Liver (tissue), 8 donors: ENCODE measurements at regions not wholly inside any gene's neighbourhood (a gene's known extent, or its start where the extent isn't known, plus 50 kb on each side); places are given as distances from the start of the nearest gene placed in this dataset.

ENCODE experiments used
- DNase-seq: peaks from one replicate; pipeline ENCODE4 v3.0.0-alpha.2; 2017; ENCODE audit warnings: low spot score
- H3K27ac ChIP-seq, 2 donors: one replicate each; pipeline ENCODE4 v1.7.0; 2013; ENCODE audit warnings: inconsistent platforms in 2 of 2, low read length in 2 of 2, control low read depth in 1 of 2, low read depth in 1 of 2, mild to moderate bottlenecking in 1 of 2
- H3K27me3 ChIP-seq, 4 donors: one replicate each; pipeline versions ENCODE4 v1.6.1 to v1.7.0; 2013; ENCODE audit warnings: low read length in 3 of 4, inconsistent platforms in 1 of 4, mild to moderate bottlenecking in 1 of 4, moderate library complexity in 1 of 4; ENCODE audit not compliant: control insufficient read depth in 4 of 4, insufficient read depth in 4 of 4
- H3K36me3 ChIP-seq, 4 donors: one replicate each; pipeline versions ENCODE4 v1.6.1 to v1.7.0; 2013; ENCODE audit warnings: low read length in 3 of 4, mild to moderate bottlenecking in 3 of 4, low read depth in 1 of 4, moderate library complexity in 1 of 4; ENCODE audit not compliant: control insufficient read depth in 4 of 4, insufficient read depth in 3 of 4
- H3K4me1 ChIP-seq, 4 donors: one replicate each; pipeline versions ENCODE4 v1.6.1 to v1.7.0; 2013; ENCODE audit warnings: low read length in 3 of 4, mild to moderate bottlenecking in 3 of 4, moderate library complexity in 1 of 4; ENCODE audit not compliant: control insufficient read depth in 4 of 4, insufficient read depth in 4 of 4
- H3K4me3 ChIP-seq, 3 donors: one replicate each; pipeline versions ENCODE4 v1.6.1 to v1.7.0; 2013; ENCODE audit warnings: low read length in 3 of 3, control low read depth in 1 of 3, low read depth in 1 of 3, mild to moderate bottlenecking in 1 of 3
- H3K9ac ChIP-seq, 2 donors: one replicate each; pipeline ENCODE4 v1.7.0; 2013; ENCODE audit warnings: low read length in 2 of 2, mild to moderate bottlenecking in 2 of 2, moderate library complexity in 2 of 2, control low read depth in 1 of 2, low read depth in 1 of 2
- H3K9me3 ChIP-seq, 4 donors: one replicate each; pipeline versions ENCODE4 v1.6.1 to v1.7.0; 2013; ENCODE audit warnings: low read length in 3 of 4; ENCODE audit not compliant: control insufficient read depth in 4 of 4
- EGR1 ChIP-seq, 2 donors: IDR thresholded peaks; 2 replicates each; pipeline ENCODE4 v1.6.1; 2016 to 2018; ENCODE audit warnings: antibody characterized with exemption in 2 of 2, low read depth in 2 of 2
- FOXA1 ChIP-seq: IDR thresholded peaks from 2 replicates; pipeline ENCODE4 v1.6.1; 2016; ENCODE audit warnings: antibody characterized with exemption
- HNF4A ChIP-seq, 2 donors: conservative IDR thresholded peaks; 2 replicates each; pipeline ENCODE4 v1.6.1; 2016; ENCODE audit warnings: antibody characterized with exemption in 2 of 2, mild to moderate bottlenecking in 2 of 2
- HNF4G ChIP-seq: IDR thresholded peaks from 2 replicates; pipeline ENCODE4 v1.6.1; 2016; ENCODE audit warnings: antibody characterized with exemption
- JUND ChIP-seq, 2 donors: IDR thresholded peaks; 2 replicates each; pipeline ENCODE4 v1.6.1; 2016; ENCODE audit warnings: antibody characterized with exemption in 2 of 2
- NR2F2 ChIP-seq: IDR thresholded peaks from 2 replicates; pipeline ENCODE4 v1.6.1; 2016; ENCODE audit warnings: antibody characterized with exemption
- REST ChIP-seq: IDR thresholded peaks from 2 replicates; pipeline ENCODE4 v1.6.1; 2016; ENCODE audit warnings: antibody characterized with exemption, mild to moderate bottlenecking
- SP1 ChIP-seq: IDR thresholded peaks from 2 replicates; pipeline ENCODE4 v1.6.1; 2018; ENCODE audit warnings: antibody characterized with exemption, mild to moderate bottlenecking
- TAF1 ChIP-seq: conservative IDR thresholded peaks from 2 replicates; pipeline ENCODE4 v1.6.1; 2016; ENCODE audit warnings: antibody characterized with exemption, mild to moderate bottlenecking
- ZBTB33 ChIP-seq: IDR thresholded peaks from 2 replicates; pipeline ENCODE4 v1.6.1; 2016; ENCODE audit warnings: antibody characterized with exemption
- WGBS: extraction: QIAGEN DNeasy Blood & Tissue Kit; methylation state at CpG from one replicate; pipeline ENCODE4 v1.1.7; 2013; 5-methylcytosine and 5-hydroxymethylcytosine counted together
- TF ChIP-seq, protein P1 (sequence below): fragments of 150-350 bp; IDR thresholded peaks from 2 replicates; pipeline ENCODE4 v1.5.1; 2017; ENCODE audit warnings: improper control_type of control experiment, low read depth, low read length; ENCODE audit not compliant: missing input control
- TF ChIP-seq, protein P2 (sequence below): IDR thresholded peaks from 2 replicates; pipeline ENCODE4 v1.6.1; 2016; ENCODE audit warnings: antibody characterized with exemption
- TF ChIP-seq, protein P3 (sequence below): IDR thresholded peaks from 2 replicates; pipeline ENCODE4 v1.6.1; 2016; ENCODE audit warnings: antibody characterized with exemption
- donor health status: healthy.
- donor health status: healthy.
- donor health status: healthy.
- donor health status: healthy.
- donor health status: healthy.

DNA sequence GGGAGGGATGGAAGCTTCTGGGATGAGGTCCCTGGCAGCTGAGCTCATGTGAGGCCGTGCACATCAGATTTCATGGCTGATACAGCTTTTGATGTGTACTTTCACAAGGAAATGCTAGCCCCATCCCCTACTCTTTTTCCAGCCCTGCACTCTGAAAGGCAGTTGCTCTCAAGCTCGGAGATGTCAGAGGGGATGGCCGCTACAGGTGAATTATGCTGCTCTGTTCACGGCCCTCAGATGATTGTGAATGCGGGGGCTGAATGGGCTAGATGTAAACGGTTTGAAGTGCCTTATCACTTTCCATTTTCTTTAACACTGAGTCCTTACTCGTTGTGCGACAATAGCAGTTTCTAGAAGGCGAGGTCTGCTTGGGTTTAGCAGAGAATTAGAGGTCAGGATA, 88.0 kb upstream of the RASGRF1 start:
- Histone ChIP-seq H3K9me3 (no peaks in the 10 kb centered on the region), H3K9ac (no peak overlapping the region), H3K27ac (no peak overlapping the region), H3K4me3 (no peak overlapping the region), H3K36me3 (no peaks in the 10 kb centered on the region), H3K27me3 (no peaks in the 10 kb centered on the region), H3K4me1 (no peaks in the 10 kb centered on the region)
- WGBS, result 82% methylated on average over 9 of the region's 9 CpGs
- TF ChIP-seq, protein P1, sequence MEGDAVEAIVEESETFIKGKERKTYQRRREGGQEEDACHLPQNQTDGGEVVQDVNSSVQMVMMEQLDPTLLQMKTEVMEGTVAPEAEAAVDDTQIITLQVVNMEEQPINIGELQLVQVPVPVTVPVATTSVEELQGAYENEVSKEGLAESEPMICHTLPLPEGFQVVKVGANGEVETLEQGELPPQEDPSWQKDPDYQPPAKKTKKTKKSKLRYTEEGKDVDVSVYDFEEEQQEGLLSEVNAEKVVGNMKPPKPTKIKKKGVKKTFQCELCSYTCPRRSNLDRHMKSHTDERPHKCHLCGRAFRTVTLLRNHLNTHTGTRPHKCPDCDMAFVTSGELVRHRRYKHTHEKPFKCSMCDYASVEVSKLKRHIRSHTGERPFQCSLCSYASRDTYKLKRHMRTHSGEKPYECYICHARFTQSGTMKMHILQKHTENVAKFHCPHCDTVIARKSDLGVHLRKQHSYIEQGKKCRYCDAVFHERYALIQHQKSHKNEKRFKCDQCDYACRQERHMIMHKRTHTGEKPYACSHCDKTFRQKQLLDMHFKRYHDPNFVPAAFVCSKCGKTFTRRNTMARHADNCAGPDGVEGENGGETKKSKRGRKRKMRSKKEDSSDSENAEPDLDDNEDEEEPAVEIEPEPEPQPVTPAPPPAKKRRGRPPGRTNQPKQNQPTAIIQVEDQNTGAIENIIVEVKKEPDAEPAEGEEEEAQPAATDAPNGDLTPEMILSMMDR, result no peak
- no peak for TF ChIP-seq HNF4A (conservative IDR thresholded peaks at IDR 0.05)
- TF ChIP-seq, protein P2, sequence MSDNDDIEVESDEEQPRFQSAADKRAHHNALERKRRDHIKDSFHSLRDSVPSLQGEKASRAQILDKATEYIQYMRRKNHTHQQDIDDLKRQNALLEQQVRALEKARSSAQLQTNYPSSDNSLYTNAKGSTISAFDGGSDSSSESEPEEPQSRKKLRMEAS, result no peak
- no peak for TF ChIP-seq ZBTB33
- TF ChIP-seq HNF4G, result no peak
- no peak for TF ChIP-seq NR2F2
- no peak for TF ChIP-seq SP1
- TF ChIP-seq FOXA1, result no peak
- TF ChIP-seq TAF1, result no peak
- TF ChIP-seq EGR1 (IDR thresholded peaks at IDR 0.05; ENCODE audit: low read depth in 2 of 2), result no peak
- no peak for DNase-seq

DNA sequence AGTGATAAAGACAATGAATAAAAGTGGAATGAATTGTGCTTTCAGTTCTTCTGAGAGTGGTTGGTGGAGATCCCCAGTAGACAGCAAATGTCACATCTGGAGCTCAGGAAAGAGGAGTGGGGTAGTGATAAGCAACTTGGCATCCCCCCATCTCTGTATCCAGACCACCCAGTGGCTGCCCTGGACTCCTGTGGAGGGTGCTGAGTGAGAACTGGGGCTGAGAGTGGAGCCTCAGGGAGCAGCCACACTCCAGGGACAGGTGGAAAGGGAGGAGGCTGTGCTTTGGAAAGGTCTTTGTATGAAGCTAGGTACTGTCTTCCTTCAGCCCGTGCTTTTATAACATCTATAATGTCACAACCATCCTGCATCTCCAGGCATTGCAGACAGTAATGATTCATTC, 85.6 kb upstream of the RASGRF1 start:
- Histone ChIP-seq H3K9ac (no peak overlapping the region), H3K27ac (no peak overlapping the region), H3K36me3 (no peaks in the 10 kb centered on the region), H3K4me1 (no peaks in the 10 kb centered on the region), H3K4me3 (no peak overlapping the region), H3K27me3 (no peaks in the 10 kb centered on the region), H3K9me3 (no peaks in the 10 kb centered on the region)
- WGBS, result 78% methylated on average over 1 of the region's 1 CpG
- no peak for DNase-seq
- TF ChIP-seq FOXA1 (no peak), SP1 (no peak), REST (no peak), ZBTB33 (no peak), JUND (IDR thresholded peaks at IDR 0.05) (no peak), HNF4A (conservative IDR thresholded peaks at IDR 0.05) (no peak)
- TF ChIP-seq, protein P3, sequence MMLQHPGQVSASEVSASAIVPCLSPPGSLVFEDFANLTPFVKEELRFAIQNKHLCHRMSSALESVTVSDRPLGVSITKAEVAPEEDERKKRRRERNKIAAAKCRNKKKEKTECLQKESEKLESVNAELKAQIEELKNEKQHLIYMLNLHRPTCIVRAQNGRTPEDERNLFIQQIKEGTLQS, result no peak
